GM12878 (cell line): ENCODE measurements at regions not wholly inside any gene's neighbourhood (a gene's known extent, or its start where the extent isn't known, plus 50 kb on each side); places are given as distances from the start of the nearest gene placed in this dataset.

ENCODE experiments used
- BHLHE40 ChIP-seq, 2 experiments: fragments of 450-650 bp in 1 of 2; IDR thresholded peaks; 2 replicates each; pipeline ENCODE4 v1.6.1; 2011 to 2017; ENCODE audit warnings: low read depth in 2 of 2, borderline replicate concordance in 1 of 2, improper control_type of control experiment in 1 of 2, low read length in 1 of 2, mild to moderate bottlenecking in 1 of 2
- JUND ChIP-seq: IDR thresholded peaks from 2 replicates; pipeline ENCODE4 v1.6.1; 2012; ENCODE audit warnings: low read depth, mild to moderate bottlenecking, low read length, improper control_type of control experiment, moderate library complexity
- MEF2A ChIP-seq: IDR thresholded peaks from 2 replicates; pipeline ENCODE4 v1.6.1; 2011; ENCODE audit warnings: low read depth, mild to moderate bottlenecking, low read length, moderate library complexity; ENCODE audit not compliant: insufficient read depth
- POLR2A ChIP-seq: IDR thresholded peaks from 2 replicates; pipeline ENCODE4 v1.6.1; 2011; ENCODE audit warnings: low read depth, mild to moderate bottlenecking, low read length
- POLR2AphosphoS5 ChIP-seq: IDR thresholded peaks from 2 replicates; pipeline ENCODE4 v1.6.1; 2011; ENCODE audit warnings: mild to moderate bottlenecking, low read length, inconsistent platforms
- SIN3A ChIP-seq: IDR thresholded peaks from 2 replicates; pipeline ENCODE4 v1.6.1; 2012; ENCODE audit warnings: low read depth, low read length, improper control_type of control experiment
- SRF ChIP-seq, 2 experiments: IDR thresholded peaks; 2 replicates each; pipeline ENCODE4 v1.6.1; 2011; ENCODE audit warnings: low read depth in 2 of 2, low read length in 2 of 2, mild to moderate bottlenecking in 1 of 2, moderate library complexity in 1 of 2
- ZBTB11 ChIP-seq: fragments of 450-650 bp; formaldehyde crosslinking; IDR thresholded peaks from 2 replicates; pipeline ENCODE4 v1.5.0; 2022; ENCODE audit warnings: mild to moderate bottlenecking, missing genetic modification characterization
- ZBTB40 ChIP-seq: fragments of 450-650 bp; IDR thresholded peaks from 2 replicates; pipeline ENCODE4 v1.6.1; 2016; ENCODE audit warnings: mild to moderate bottlenecking, moderate library complexity, borderline replicate concordance
- TF ChIP-seq, protein P1 (sequence below): IDR thresholded peaks from 2 replicates; pipeline ENCODE4 v1.6.1; 2011; ENCODE audit warnings: low read depth, low read length, improper control_type of control experiment, borderline replicate concordance
- TF ChIP-seq, protein P2 (sequence below), 3 experiments: IDR thresholded peaks in 2 of 3; conservative IDR thresholded peaks in 1 of 3; 2 replicates each; pipeline ENCODE4 v1.5.1; 2011; ENCODE audit warnings: low read depth in 3 of 3, low read length in 3 of 3, mild to moderate bottlenecking in 3 of 3, control low read depth in 2 of 3, moderate library complexity in 2 of 3, inconsistent platforms in 1 of 3, mixed read lengths in 1 of 3; ENCODE audit not compliant: control insufficient read depth in 2 of 3, insufficient read depth in 1 of 3; ENCODE audit errors: extremely low read depth in 1 of 3
- TF ChIP-seq, protein P3 (sequence below): fragments of 450-650 bp; conservative IDR thresholded peaks from 2 replicates; pipeline ENCODE4 v1.6.1; 2017; ENCODE audit warnings: mild to moderate bottlenecking, moderate library complexity

- TF ChIP-seq MEF2A (no peak), SIN3A (no peak), BHLHE40 (IDR thresholded peaks at IDR 0.05; ENCODE audit: borderline replicate concordance in 1 of 2, low read depth in 2 of 2, low read length in 1 of 2) (no peak), ZBTB40 (no peak), POLR2AphosphoS5 (no peak), ZBTB11 (no peak), SRF (IDR thresholded peaks at IDR 0.05; ENCODE audit: low read depth in 2 of 2, low read length in 2 of 2) (no peak), JUND (no peak), POLR2A (no peak)
- TF ChIP-seq, protein P1, sequence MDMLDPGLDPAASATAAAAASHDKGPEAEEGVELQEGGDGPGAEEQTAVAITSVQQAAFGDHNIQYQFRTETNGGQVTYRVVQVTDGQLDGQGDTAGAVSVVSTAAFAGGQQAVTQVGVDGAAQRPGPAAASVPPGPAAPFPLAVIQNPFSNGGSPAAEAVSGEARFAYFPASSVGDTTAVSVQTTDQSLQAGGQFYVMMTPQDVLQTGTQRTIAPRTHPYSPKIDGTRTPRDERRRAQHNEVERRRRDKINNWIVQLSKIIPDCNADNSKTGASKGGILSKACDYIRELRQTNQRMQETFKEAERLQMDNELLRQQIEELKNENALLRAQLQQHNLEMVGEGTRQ: no peak
- TF ChIP-seq, protein P2, sequence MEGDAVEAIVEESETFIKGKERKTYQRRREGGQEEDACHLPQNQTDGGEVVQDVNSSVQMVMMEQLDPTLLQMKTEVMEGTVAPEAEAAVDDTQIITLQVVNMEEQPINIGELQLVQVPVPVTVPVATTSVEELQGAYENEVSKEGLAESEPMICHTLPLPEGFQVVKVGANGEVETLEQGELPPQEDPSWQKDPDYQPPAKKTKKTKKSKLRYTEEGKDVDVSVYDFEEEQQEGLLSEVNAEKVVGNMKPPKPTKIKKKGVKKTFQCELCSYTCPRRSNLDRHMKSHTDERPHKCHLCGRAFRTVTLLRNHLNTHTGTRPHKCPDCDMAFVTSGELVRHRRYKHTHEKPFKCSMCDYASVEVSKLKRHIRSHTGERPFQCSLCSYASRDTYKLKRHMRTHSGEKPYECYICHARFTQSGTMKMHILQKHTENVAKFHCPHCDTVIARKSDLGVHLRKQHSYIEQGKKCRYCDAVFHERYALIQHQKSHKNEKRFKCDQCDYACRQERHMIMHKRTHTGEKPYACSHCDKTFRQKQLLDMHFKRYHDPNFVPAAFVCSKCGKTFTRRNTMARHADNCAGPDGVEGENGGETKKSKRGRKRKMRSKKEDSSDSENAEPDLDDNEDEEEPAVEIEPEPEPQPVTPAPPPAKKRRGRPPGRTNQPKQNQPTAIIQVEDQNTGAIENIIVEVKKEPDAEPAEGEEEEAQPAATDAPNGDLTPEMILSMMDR (IDR thresholded peaks at IDR 0.05 in 2 of 3, conservative IDR thresholded peaks at IDR 0.05 in 1 of 3; ENCODE audit: control insufficient read depth in 2 of 3, extremely low read depth in 1 of 3, insufficient read depth in 1 of 3, low read depth in 3 of 3, low read length in 3 of 3): no peak
- TF ChIP-seq, protein P3, sequence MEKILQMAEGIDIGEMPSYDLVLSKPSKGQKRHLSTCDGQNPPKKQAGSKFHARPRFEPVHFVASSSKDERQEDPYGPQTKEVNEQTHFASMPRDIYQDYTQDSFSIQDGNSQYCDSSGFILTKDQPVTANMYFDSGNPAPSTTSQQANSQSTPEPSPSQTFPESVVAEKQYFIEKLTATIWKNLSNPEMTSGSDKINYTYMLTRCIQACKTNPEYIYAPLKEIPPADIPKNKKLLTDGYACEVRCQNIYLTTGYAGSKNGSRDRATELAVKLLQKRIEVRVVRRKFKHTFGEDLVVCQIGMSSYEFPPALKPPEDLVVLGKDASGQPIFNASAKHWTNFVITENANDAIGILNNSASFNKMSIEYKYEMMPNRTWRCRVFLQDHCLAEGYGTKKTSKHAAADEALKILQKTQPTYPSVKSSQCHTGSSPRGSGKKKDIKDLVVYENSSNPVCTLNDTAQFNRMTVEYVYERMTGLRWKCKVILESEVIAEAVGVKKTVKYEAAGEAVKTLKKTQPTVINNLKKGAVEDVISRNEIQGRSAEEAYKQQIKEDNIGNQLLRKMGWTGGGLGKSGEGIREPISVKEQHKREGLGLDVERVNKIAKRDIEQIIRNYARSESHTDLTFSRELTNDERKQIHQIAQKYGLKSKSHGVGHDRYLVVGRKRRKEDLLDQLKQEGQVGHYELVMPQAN: no peak
These were observed 152.8 kb downstream of the DISP1 start for GRCh38 chr1:222967466-222968240.
